ENCODE measurements at regions not wholly inside any gene's neighbourhood (a gene's known extent, or its start where the extent isn't known, plus 50 kb on each side); places are given as distances from the start of the nearest gene placed in this dataset.

GRCh38 chr6:14756340-14756739 is 489.5 kb upstream of the JARID2 start:
- Mint-ChIP-seq H3K27me3 (ENCODE audit: unreplicated experiment) (no peaks in the 10 kb centered on the region), H3K9me3 (ENCODE audit: unreplicated experiment) (peaks cover 5% of the 10 kb centered on the region), H3K4me3 (ENCODE audit: unreplicated experiment) (no peak overlapping the region), H3K4me1 (ENCODE audit: unreplicated experiment) (no peaks in the 10 kb centered on the region), H3K27ac (ENCODE audit: unreplicated experiment) (no peak overlapping the region), H3K36me3 (ENCODE audit: unreplicated experiment) (no peaks in the 10 kb centered on the region)
- no peak for DNase-seq (ENCODE audit: extremely low spot score, unreplicated experiment)
- TF ChIP-seq, protein P1, sequence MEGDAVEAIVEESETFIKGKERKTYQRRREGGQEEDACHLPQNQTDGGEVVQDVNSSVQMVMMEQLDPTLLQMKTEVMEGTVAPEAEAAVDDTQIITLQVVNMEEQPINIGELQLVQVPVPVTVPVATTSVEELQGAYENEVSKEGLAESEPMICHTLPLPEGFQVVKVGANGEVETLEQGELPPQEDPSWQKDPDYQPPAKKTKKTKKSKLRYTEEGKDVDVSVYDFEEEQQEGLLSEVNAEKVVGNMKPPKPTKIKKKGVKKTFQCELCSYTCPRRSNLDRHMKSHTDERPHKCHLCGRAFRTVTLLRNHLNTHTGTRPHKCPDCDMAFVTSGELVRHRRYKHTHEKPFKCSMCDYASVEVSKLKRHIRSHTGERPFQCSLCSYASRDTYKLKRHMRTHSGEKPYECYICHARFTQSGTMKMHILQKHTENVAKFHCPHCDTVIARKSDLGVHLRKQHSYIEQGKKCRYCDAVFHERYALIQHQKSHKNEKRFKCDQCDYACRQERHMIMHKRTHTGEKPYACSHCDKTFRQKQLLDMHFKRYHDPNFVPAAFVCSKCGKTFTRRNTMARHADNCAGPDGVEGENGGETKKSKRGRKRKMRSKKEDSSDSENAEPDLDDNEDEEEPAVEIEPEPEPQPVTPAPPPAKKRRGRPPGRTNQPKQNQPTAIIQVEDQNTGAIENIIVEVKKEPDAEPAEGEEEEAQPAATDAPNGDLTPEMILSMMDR (IDR thresholded peaks at IDR 0.05), result no peak

- no peaks in the 10 kb centered on the region for H3K36me3 Mint-ChIP-seq (ENCODE audit: unreplicated experiment)
- DNase-seq (ENCODE audit: extremely low spot score, unreplicated experiment), result no peak
- peaks cover 5% of the 10 kb centered on the region for H3K9me3 Mint-ChIP-seq (ENCODE audit: unreplicated experiment)
- H3K27ac Mint-ChIP-seq (ENCODE audit: unreplicated experiment), result no peak overlapping the region
- H3K27me3 Mint-ChIP-seq (ENCODE audit: unreplicated experiment), result no peaks in the 10 kb centered on the region
- no peak overlapping the region for H3K4me3 Mint-ChIP-seq (ENCODE audit: unreplicated experiment)
- TF ChIP-seq, protein P1 (IDR thresholded peaks at IDR 0.05), result no peak
- H3K4me1 Mint-ChIP-seq (ENCODE audit: unreplicated experiment), result no peaks in the 10 kb centered on the region
Observed at GRCh38 chr6:14757014-14757413, 488.9 kb upstream of the JARID2 start.

DNA sequence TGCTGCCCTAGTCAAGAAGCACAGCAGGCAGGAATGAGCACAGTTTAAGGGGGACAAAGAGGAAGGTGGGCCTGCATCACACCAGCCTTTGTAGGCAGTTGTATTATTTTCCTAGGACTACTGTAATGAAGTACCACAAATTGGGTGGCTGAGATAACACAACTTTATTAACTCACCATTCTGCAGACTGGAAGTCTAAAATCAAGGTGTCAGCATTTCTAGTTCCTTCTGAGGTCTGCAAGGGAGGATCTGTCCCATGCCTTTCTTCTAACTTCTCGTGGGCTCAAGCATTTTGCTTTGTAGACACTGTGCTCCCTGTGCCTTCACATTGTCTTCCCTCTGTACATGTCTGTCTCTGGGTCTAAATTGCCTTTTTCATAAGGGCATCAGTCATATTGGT is 488.5 kb upstream of the JARID2 start:
- Mint-ChIP-seq H3K9me3 (ENCODE audit: unreplicated experiment) (peaks cover 5% of the 10 kb centered on the region), H3K36me3 (ENCODE audit: unreplicated experiment) (no peaks in the 10 kb centered on the region), H3K4me3 (ENCODE audit: unreplicated experiment) (no peak overlapping the region), H3K4me1 (ENCODE audit: unreplicated experiment) (no peaks in the 10 kb centered on the region), H3K27ac (ENCODE audit: unreplicated experiment) (no peak overlapping the region), H3K27me3 (ENCODE audit: unreplicated experiment) (no peaks in the 10 kb centered on the region)
- TF ChIP-seq, protein P1 (IDR thresholded peaks at IDR 0.05), result no peak
- DNase-seq (ENCODE audit: extremely low spot score, unreplicated experiment), result no peak

- Mint-ChIP-seq H3K27ac (ENCODE audit: unreplicated experiment) (no peak overlapping the region), H3K4me1 (ENCODE audit: unreplicated experiment) (no peaks in the 10 kb centered on the region), H3K27me3 (ENCODE audit: unreplicated experiment) (no peaks in the 10 kb centered on the region), H3K4me3 (ENCODE audit: unreplicated experiment) (no peak overlapping the region), H3K9me3 (ENCODE audit: unreplicated experiment) (peaks cover 4% of the 10 kb centered on the region), H3K36me3 (ENCODE audit: unreplicated experiment) (no peaks in the 10 kb centered on the region)
- no peak for DNase-seq (ENCODE audit: extremely low spot score, unreplicated experiment)
- TF ChIP-seq, protein P1 (IDR thresholded peaks at IDR 0.05), result no peak
Observed at GRCh38 chr6:14758421-14759081, 487.3 kb upstream of the JARID2 start.

DNA sequence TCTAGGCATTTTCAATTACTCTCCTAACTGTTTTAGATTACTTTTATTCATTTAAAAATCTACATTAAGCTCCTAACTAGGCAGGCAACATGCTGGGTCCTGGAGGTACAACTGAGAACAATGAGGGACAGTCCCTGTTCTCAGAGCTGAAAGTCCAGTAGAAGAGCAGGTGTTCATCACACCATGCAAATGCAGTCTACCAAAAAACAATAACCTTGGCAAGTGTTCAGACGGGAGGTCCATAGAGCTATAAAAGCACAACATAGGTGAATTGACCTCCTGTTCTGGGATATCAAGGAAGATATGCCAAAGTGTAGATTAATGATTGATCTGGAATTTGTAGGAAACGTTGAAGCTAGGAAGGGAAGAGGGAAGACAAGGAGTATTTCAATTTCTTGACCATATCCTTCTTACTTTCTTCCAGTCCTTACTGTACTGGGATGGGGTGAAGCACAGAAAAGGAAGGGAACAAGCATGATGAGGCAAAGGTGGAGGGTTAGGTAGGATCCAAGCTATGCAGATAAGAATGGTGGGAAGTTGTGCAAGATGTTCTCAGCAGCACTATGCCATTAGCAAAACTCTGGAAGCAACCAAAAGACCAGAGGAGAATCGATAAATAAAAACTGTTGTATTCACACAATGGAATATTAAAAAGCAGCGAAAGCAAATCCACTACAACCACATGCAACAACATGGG is 485.7 kb upstream of the JARID2 start:
- no peaks in the 10 kb centered on the region for H3K4me1 Mint-ChIP-seq (ENCODE audit: unreplicated experiment)
- H3K27ac Mint-ChIP-seq (ENCODE audit: unreplicated experiment), result no peak overlapping the region
- TF ChIP-seq, protein P1 (IDR thresholded peaks at IDR 0.05), result no peak
- H3K36me3 Mint-ChIP-seq (ENCODE audit: unreplicated experiment), result no peaks in the 10 kb centered on the region
- no peaks in the 10 kb centered on the region for H3K9me3 Mint-ChIP-seq (ENCODE audit: unreplicated experiment)
- H3K27me3 Mint-ChIP-seq (ENCODE audit: unreplicated experiment), result no peaks in the 10 kb centered on the region
- no peak for DNase-seq (ENCODE audit: extremely low spot score, unreplicated experiment)
- H3K4me3 Mint-ChIP-seq (ENCODE audit: unreplicated experiment), result no peak overlapping the region

All from osteocyte (in vitro differentiated cells).